Stimulated activated CD8-positive, alpha-beta memory T cell treated with anti-CD3 and anti-CD28 coated beads, Interleukin-7, amount 100 ng/mL, for 48 hours (primary cell): ENCODE measurements at regions not wholly inside any gene's neighbourhood (a gene's known extent, or its start where the extent isn't known, plus 50 kb on each side); places are given as distances from the start of the nearest gene placed in this dataset.

Source experiments
- DNase-seq, 2 donors: peaks; one replicate each; pipeline ENCODE4 v3.0.0-alpha.2; 2020; ENCODE audit warnings: low read depth in 1 of 2; ENCODE audit errors: extremely low read depth in 1 of 2

DNA sequence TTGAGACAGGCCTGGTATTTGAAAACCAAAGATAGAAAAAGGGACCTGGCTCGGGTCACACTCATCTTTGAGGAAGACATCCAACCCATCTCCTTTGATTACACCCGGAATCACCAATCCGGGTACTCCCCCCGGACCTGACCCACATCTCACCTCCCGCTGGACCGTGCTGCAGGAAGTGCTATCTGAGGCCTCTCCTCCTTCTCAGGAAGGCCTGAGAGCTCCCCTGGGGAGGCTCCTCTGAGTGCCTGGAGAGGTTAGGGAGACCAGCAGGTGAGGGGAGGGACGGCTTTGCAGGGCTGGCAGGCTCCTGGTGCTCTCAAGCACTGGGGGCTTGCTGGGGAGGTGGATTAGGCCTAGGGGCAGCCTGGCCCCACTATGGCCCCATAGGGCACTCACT, 170.9 kb downstream of the ACKR3 start:
- DNase-seq, result no peak

DNA sequence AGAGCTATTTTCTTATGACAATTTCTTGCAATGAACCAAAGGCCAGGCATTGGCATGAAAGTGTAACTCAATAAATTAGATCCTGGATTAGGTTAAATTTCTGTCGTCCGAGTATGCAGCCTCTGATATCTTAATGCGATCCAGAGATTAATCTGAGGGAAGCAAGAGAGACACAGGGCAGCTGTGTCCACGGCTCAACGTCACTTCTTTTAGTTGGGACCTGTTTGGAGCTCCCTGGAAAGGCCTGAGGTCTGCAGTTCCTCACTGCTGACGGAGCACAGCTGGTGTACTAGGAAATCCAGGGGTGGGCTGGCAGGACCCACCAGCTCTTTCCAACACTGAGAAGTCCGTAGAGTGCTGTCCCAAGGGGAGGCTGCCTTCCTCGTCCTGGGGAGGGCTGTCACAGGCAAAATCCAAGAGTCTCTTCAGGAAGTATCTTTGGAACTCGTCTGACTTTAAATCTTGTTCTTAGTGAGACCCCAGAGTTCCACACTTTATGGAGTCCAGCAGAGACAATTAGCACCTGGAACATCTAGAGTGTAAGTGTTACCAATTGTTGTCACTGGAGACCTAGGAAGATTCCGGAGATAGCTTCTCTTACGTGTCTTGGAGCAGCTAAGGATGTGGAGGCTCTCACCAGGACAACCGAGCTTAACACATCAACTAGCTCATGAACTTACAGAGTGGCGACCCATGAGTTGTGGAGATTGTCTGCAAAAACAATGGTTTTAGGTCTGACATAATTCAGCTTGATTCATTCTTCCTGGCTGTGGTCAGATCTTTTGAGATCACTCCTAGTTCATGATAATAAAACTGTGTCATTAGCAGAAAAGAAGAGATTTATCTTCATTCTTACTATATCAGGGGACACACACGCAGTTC, 173.7 kb downstream of the ACKR3 start:
- DNase-seq, result no peak

DNA sequence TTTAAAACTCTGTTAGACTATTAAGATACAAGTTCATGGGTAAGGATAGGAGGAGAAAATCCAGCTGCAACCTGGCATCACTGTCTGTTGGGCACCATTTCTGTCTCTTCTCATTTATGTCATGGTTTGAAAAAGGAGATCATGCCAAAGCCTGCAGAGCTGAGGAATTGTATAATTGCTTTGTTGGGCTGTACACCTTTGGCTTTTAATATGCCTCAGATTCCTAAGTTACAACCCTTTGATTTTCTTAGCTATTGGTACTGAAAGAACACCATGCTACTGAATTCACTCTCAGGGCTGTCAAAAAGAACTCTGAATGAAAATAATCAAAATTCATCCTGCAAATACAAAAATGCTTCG, 174.3 kb downstream of the ACKR3 start:
- no peak for DNase-seq

DNA sequence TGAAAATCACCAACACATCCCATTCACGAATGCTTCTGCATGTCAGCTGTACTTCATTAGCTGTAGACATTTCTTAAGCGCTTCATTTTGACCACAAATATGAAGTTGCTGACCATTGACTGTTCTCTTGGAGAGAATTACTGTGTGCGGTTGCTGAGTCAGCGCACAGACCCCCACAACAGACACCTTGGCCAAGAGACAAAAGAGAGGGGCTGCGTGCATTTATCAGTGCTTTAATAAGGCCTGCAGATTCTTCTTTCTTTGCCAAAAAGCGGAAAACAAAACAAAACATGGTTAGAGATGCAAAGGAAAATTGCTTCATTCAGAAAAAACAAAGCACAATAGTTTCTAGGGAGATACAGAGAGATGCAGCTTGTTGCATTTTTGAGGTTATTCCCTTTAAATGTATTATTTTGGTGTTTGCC, 174.7 kb downstream of the ACKR3 start:
- DNase-seq, result no peak

DNA sequence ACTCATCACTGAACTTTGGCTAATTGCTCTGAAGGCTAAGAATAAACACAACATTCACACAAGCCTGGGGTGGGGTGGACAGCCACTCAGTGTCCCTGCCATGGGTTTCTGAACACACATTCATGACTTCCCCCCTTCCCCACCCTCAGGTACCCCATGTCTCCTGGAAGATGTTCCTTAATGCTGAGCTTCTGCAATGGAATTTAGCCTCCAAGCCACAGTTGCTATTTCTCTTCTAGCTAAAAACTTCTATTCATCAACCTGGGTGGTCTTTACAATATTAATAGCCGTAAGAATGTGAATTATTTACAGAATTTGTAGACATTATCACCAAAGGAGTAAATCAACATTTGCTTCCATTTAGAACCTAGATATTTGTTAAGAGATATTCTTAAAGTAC, 175.1 kb downstream of the ACKR3 start:
- no peak for DNase-seq

DNA sequence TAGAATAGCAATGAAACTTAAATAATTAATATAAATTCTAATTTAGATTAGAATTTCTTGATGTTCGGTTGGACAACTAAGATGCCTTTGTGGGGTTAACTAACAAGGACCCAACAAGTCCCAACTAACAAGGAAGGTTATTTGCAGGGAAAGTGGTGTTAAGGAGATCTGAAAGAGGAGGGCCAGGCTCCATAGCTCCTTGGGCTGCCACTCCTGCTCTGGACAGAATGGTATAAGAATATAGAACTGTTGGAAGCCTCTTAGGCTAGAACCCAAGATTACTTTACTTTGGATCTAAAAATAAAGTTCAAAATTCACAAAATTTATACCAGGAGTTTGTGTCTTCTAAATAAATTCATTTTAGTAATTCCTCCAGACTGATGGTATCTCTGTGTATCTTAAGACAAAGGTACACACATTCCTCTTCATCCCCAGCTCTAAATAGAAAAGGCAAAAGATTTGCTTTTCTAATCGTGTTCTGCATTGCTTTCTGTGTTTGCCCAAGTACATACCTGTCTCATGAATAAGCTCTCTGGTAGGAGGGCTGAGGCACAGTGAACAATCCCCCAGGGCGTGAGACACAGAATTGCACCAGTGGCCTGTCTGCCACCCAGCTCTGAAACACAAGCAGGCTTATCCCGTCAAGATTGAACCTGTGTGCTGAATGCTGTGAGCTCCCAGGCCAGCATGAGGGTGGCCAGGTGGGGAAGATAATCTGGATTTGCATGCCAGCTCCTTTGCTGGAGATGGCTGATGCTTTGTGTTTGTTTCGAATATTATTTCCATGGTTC, 176.0 kb downstream of the ACKR3 start:
- no peak for DNase-seq

DNA sequence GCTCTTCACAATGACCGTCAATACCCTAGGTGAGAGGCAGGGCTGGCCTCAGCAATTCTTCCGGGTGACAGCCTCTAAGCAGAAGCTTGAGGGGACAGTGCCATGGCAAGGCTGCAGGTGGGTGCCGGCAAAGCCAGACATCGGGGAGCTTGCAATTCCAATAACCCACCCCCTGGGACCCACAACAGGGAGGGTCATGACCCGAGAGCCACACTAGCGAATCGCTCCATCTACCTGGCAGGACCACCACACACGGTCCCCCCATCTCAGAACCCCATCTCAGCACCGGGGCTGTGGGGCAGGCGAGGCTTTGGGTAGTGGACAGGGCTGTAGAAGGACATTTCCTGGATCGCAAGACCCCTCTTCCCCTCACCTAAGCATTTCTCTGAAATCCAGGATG, 177.2 kb downstream of the ACKR3 start:
- no peak for DNase-seq

DNA sequence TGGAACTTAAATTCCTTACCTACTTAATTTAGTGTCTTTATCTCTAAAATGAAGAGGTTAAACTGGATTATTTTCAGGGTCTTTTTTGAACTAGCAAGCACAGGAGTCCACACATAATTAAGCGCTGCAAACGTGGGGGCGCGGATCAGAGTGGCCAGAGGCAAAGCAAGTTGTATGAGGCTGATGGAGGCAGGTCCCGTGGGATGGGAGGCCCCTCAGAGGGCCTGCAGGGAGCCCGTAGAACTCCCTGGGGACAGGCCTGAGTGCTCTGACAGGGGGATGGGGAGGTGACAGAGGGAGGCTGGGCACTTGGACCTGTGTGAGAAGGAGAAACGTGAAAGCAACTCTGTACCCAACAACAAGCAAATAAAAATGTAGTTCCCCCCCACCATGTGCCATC, 177.8 kb downstream of the ACKR3 start:
- no peak for DNase-seq

DNA sequence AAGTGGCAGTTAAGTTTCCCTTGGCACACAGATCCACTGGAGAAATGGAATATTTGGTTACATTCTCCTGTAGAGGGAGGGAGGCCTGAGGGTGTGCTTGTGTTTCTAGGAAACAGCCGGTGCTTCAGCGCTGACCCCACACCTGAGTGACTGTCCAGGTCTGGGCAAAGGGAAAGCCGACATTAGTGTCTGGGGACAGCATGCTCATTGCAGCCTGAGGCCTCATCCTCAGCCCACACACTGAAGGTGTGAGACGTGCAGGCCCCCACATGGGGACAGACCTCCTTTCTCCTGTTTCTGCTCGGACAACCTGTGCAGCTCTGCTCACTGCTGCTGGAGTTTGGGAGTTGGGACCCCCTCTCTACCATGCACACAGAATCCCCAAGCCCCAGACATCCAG, 178.3 kb downstream of the ACKR3 start:
- no peak for DNase-seq

DNA sequence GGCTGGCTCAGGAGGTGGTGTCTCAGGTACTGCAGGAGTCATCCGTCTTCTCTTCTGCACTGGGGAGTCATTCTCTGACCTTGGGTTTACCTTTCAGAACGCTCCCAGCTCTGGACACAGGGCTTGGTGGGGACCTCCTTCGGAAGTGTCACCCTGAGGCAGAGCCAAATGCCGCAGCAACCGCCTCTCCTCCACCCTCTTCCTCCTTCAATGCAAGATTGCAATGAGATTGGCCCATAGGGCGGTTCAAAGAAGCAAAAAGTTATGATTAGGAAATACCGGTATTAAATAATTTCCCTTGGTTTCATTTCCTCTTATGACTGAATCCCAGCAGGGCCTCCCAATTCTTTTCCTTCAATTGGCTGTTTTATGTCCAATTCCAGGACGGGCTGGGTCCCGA, 178.8 kb downstream of the ACKR3 start:
- DNase-seq, result no peak

DNA sequence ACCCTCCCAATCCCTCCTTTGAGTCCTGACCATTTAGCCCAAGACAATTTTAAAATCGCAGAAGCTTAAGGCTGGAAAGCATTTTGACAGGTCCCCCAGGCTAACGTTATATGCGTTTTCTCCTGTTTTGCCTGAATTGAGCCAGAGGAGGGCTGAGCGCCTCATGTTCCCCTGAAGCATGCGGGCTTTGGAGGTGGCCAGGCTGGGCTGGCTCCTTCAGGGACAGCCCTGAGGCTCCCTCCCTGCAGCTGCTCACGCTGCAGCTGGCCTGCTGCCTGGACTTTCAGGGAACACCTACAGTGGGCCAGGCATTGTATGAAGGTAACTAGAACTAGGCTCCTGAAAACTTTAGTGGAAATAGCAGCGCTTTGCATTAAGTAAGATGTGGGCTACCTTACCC, 179.2 kb downstream of the ACKR3 start:
- DNase-seq, result no peak

DNA sequence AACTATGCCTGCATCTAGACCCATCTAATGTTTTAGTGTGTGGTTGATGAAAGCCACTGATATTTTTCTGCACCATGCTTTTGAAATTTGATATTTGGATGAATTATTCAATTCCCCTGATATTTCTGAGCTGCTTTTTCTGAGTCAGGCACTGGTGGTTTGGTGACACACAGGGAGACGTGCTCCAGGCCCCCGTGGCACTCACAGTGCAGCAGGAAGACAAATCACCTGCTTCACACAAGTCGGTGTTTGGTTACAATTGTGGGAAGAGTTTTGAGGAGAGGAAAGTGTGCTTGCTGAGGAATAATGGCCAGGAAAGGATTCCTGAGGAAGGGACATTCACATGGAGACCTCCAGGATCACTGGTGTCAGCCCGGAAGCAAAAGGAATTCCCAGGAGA, 179.7 kb downstream of the ACKR3 start:
- no peak for DNase-seq

DNA sequence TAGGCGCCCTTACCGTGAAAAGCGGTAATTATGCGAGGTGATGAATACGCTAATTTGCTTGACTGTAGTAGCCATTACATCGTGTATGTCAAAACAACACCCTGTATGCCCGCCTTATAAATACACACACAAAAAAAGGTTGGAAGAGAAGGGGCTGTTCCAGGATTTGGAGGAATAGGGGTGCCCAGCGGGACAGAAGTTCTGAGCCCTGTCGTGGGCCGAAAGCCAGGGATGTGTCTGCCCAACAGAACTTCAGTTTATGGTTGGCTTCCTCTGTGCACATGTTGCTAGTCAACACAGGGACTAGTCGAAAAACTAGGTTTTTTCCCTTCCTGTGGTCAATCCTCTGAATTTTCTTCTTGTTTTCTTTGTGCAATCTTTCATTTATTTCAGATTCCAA, 182.5 kb downstream of the ACKR3 start:
- no peak for DNase-seq

DNA sequence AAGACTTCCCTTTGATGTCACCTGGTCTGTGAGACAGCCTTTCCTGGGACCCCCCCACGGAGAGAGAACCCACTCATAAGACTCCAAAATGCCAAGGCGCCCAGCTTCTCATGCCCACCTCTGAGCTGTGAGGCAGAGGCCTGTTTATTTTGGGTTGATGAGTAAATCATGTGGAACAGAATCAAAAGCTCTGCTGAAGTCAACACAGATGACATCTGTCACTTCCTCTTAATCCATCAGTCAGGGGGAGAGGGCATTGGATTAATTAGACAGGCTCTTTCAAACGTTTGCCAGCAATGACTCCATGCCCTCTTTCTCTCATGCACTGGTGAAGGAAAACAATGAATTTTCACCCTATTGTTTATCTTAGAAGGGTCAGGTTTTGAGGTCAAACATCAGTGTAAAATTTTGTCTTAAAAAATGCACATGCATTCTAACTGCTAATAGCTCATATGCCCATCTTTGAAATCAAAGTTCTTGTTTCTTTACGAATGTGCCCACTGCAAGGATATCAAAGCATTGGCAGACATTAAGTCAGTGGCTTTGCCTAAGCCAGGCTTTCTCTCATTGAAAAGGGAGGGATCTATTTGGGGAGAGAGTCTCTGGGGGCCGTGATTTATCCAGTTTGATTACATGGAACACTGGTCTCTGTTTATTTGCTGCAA, 184.1 kb downstream of the ACKR3 start:
- no peak for DNase-seq

DNA sequence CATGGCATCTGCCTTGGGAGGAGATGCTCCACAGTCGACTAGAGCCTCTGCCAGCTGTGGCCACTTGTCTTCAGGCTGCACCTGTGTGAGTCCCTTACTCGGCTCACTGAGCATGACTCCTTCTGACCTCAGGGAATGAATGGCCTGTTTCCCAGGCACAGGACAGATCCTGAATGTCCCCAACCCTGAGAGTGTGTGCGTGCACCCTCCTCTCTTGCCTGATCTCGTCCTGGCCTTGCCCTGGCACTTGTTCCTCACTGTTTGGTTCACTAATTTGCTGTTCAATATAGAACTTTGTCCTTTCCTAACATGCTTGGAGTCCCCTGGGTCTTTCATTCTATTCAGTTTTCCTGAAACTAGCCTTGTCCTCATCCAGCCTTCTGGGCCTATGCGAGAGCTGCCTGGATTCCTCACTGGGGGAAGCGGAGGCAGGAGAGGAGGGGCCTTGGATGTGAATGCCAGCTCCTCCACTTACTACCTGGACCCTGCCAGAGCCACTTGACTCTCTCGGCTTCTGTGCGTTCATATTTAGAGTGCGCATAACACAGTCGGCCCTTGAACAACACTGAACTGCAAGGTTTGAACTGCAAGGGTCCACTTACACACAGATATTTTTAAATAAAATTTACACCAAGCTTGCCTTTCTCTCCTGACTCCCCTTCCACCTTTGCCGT, 184.8 kb downstream of the ACKR3 start:
- DNase-seq, result no peak

DNA sequence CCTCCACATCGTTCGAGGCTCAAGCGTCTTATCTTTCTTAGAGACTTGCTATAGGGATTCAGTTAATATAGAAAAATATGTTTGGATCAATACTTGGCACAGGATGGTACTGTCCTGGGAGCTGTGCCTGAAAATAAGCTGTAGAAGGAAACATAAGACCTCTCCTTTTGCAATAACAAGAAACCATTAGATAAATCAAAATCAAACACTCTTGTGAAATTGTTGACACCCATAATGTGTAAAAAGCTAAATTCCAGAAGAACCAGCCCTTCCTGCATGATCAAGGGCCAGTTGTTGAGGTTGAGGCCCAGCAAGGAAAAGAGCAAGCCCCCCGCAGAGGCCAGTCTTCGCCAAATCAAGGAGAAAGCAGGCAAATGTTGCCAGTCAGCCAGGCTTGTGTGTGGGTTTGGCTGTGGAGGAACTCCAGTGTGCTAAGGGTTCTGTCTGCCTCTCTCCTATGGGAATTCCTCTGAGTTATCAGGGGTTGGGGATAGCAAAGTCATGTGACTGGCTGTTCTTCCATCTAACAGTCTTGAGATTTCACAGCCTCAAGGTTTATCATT, 185.7 kb downstream of the ACKR3 start:
- no peak for DNase-seq

DNA sequence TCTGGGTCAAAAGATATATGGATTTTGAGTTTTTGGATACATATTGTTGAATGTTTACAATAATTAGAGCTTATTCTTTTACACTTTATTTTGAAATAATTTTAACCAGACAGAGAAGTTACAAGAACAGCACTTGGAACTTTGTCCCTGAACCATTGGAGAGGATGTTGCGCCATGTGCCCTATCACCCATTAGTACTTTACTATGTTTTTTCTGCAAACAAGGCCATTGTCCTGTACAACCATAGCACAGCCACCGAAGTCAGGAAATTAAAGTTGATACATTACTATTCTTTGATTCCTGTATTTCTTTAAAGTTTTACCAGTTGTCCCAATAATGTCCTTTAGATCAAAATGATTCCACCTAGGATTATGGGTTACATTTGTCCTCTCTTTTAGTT, 188.8 kb downstream of the ACKR3 start:
- no peak for DNase-seq

DNA sequence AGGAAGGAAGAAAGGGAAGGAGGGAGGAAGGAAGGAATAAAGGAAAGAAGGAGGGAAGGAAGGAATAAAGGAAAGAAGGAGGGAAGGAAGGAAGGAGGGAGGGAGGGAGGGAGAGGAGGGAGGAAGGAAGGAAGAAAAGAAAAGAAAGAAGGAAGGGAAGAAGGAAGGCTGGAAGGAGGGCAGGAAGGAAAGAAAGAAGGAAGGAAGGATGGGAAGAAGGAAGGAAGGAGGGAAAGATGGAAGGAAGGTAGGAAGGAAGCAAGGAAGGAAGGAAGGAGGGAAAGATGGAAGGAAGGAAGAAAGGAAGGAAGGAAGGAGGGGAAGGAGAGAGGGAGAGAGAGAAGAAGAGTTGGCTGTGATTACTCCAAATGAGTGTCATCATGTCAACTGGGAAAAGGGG, 190.6 kb downstream of the ACKR3 start:
- DNase-seq, result no peak

DNA sequence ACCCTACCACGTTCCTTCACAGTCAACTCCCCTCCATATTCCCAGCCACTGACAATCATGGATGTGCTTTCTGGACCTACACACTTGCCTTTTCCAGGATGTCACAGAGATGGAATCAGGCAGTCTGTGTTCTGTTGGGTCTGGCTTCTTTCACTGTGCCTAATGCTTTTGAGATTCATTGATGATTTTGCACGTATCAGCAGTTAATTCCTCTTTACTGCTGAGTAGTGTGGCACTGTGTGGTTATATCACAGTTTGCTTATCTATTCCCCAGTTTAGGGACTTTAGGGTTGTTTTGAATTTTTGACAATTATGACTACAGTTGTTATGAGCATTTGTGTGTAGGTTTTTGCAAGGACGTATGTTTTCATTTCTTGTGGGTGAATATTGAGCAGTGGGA, 191.7 kb downstream of the ACKR3 start:
- DNase-seq, result no peak

DNA sequence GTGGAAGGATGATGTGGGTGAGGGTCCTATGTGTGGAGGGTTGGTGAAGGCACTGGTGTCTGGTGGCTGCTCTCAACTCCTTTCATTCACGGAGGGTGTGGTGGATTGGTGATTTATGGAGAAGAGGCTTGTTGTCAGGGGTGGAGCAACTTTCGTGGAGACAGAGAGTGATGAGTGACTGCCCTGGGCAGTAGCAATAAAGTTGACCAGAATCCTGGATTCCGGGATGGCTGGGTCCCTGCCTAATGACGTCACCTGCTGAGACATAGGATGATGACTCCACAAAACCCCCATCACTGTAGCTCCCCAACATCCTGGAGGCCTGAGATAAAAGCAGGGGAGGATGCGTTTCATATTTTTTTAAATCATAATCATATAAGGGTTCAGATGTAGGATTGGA, 193.0 kb downstream of the ACKR3 start:
- DNase-seq, result no peak

DNA sequence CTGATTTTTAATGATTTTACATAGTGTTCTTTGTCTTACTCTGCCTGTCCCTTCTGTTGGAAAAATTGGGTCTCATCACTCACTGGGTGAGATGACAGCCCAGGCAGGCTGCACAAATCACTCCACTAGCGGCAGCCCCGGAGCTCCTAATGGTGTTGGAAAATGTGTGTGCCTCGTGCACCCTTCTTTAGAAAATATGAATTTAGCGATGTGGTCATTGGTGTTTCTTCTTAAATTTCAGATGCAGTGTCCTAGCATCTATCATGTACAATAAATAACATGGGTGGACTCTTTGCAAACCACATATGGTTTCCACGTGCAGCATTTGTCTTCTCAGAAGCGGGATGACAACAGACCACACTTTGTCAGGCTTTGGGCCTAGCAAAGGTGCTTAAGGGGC, 194.2 kb downstream of the ACKR3 start:
- no peak for DNase-seq
